Tibial artery (tissue), 4 donors: ENCODE measurements at regions not wholly inside any gene's neighbourhood (a gene's known extent, or its start where the extent isn't known, plus 50 kb on each side); places are given as distances from the start of the nearest gene placed in this dataset.

Experiments
- DNase-seq, 2 donors: peaks; one replicate each; pipeline ENCODE4 v3.0.0-alpha.2; 2019
- H3K27ac ChIP-seq, 2 donors: fragments of 200-600 bp; sonication (generic) in 1 of 2; 1 replicate in 1 of 2; 2 replicates in 1 of 2; pipeline ENCODE4 v1.5.1; 2018 to 2019; ENCODE audit warnings: mild to moderate bottlenecking in 1 of 2
- H3K27me3 ChIP-seq, 2 donors: fragments of 200-600 bp; sonication (generic) in 1 of 2; one replicate each; pipeline versions ENCODE4 v1.5.1 to v1.6.0; 2016 to 2019
- H3K36me3 ChIP-seq, 3 donors: fragments of 200-600 bp; sonication (generic) in 2 of 3; one replicate each; pipeline ENCODE4 v1.5.1; 2016 to 2019; ENCODE audit warnings: mild to moderate bottlenecking in 2 of 3
- H3K4me1 ChIP-seq, 4 donors: fragments of 200-600 bp; sonication (generic) in 2 of 4; 1 replicate in 3 of 4; 2 replicates in 1 of 4; pipeline ENCODE4 v1.5.1; 2016 to 2019
- H3K4me3 ChIP-seq, 2 donors: fragments of 200-600 bp; sonication (generic) in 1 of 2; 1 replicate in 1 of 2; 2 replicates in 1 of 2; pipeline ENCODE4 v1.5.1; 2018 to 2019; ENCODE audit warnings: mild to moderate bottlenecking in 2 of 2
- H3K9me3 ChIP-seq, 3 donors: fragments of 200-600 bp; sonication (generic) in 1 of 3; one replicate each; pipeline ENCODE4 v1.5.1; 2016 to 2019
- CTCF ChIP-seq, 2 experiments: fragments of 200-600 bp in 1 of 2; fragments of 450-650 bp in 1 of 2; IDR thresholded peaks; one replicate each; pipeline ENCODE4 v1.5.1; 2017 to 2019; ENCODE audit warnings: antibody characterized with exemption in 2 of 2, mild to moderate bottlenecking in 1 of 2, moderate library complexity in 1 of 2
- intact Hi-C: fragments of 100-400 bp; cut with DNase I; formaldehyde crosslinking; loops from one replicate; pipeline ENCODE4 v1.15.0; 2023; ENCODE audit warnings: low total_unique reads

GRCh38 chr2:16319551-16320121 lies 346.0 kb downstream of the CYRIA start:
- DNase-seq: no peak
- Histone ChIP-seq H3K4me1 (no peaks in the 10 kb centered on the region), H3K4me3 (no peak overlapping the region), H3K36me3 (no peaks in the 10 kb centered on the region), H3K27me3 (no peaks in the 10 kb centered on the region), H3K9me3 (no peaks in the 10 kb centered on the region), H3K27ac (no peak overlapping the region)
- intact Hi-C loops: no loop called here
- no peak for TF ChIP-seq CTCF (IDR thresholded peaks at IDR 0.05)

- no peak for TF ChIP-seq CTCF (IDR thresholded peaks at IDR 0.05)
- Histone ChIP-seq H3K4me1 (no peaks in the 10 kb centered on the region), H3K27ac (no peak overlapping the region), H3K36me3 (no peaks in the 10 kb centered on the region), H3K9me3 (no peaks in the 10 kb centered on the region), H3K27me3 (no peaks in the 10 kb centered on the region), H3K4me3 (no peak overlapping the region)
- intact Hi-C loops: no loop called here
- no peak for DNase-seq
Measured at GRCh38 chr2:16318474-16319195, 347.0 kb downstream of the CYRIA start.

- no peak for DNase-seq
- no peak overlapping the region for H3K27ac ChIP-seq
- H3K27me3 ChIP-seq: no peaks in the 10 kb centered on the region
- no peaks in the 10 kb centered on the region for H3K4me1 ChIP-seq
- no peak overlapping the region for H3K4me3 ChIP-seq
- H3K36me3 ChIP-seq: no peaks in the 10 kb centered on the region
- no peak for TF ChIP-seq CTCF (IDR thresholded peaks at IDR 0.05)
- no peaks in the 10 kb centered on the region for H3K9me3 ChIP-seq
- intact Hi-C loops: no loop called here
Measured at GRCh38 chr2:16318051-16318450, 347.6 kb downstream of the CYRIA start.

GRCh38 chr2:16317211-16317830 lies 348.3 kb downstream of the CYRIA start:
- no peaks in the 10 kb centered on the region for H3K9me3 ChIP-seq
- TF ChIP-seq CTCF (IDR thresholded peaks at IDR 0.05): no peak
- H3K27ac ChIP-seq: no peak overlapping the region
- no peaks in the 10 kb centered on the region for H3K36me3 ChIP-seq
- no peaks in the 10 kb centered on the region for H3K4me1 ChIP-seq
- H3K4me3 ChIP-seq: no peak overlapping the region
- H3K27me3 ChIP-seq: no peaks in the 10 kb centered on the region
- intact Hi-C loops: no loop called here
- no peak for DNase-seq

- Histone ChIP-seq H3K9me3 (no peaks in the 10 kb centered on the region), H3K36me3 (no peaks in the 10 kb centered on the region), H3K4me3 (no peak overlapping the region), H3K27ac (no peak overlapping the region), H3K4me1 (no peaks in the 10 kb centered on the region), H3K27me3 (no peaks in the 10 kb centered on the region)
- DNase-seq: no peak
- TF ChIP-seq CTCF (IDR thresholded peaks at IDR 0.05): no peak
- intact Hi-C loops: no loop called here
Measured at GRCh38 chr2:16316456-16317210, 349.0 kb downstream of the CYRIA start.
